HG03103 (cell line): ENCODE measurements at regions not wholly inside any gene's neighbourhood (a gene's known extent, or its start where the extent isn't known, plus 50 kb on each side); places are given as distances from the start of the nearest gene placed in this dataset.
"Not testable (repeated sequence)": the region's sequence is repeated elsewhere in the genome, so short reads cannot be mapped to it uniquely, and the experiment has no call there.

Experiments
- ATAC-seq: cut with Tn5 transposase; IDR thresholded peaks from one replicate; pipeline ENCODE4 v1.9.1; 2021; ENCODE audit warnings: low read depth; ENCODE audit not compliant: unreplicated experiment

- ATAC-seq: no peak
These were observed 186.1 kb downstream of the UNC5CL start for GRCh38 chr6:40852779-40853373.

- ATAC-seq: no peak
These were observed 189.5 kb downstream of the UNC5CL start for GRCh38 chr6:40849546-40849945.

- no peak for ATAC-seq
These were observed 190.0 kb downstream of the UNC5CL start for GRCh38 chr6:40848868-40849514.

- ATAC-seq: no peak
These were observed 191.0 kb downstream of the UNC5CL start for GRCh38 chr6:40848038-40848437.

- no peak for ATAC-seq
These were observed 193.5 kb downstream of the UNC5CL start for GRCh38 chr6:40845553-40845952.

GRCh38 chr6:40844246-40844645 is 194.8 kb downstream of the UNC5CL start:
- ATAC-seq: no peak

GRCh38 chr6:40841721-40842120 is 197.3 kb downstream of the UNC5CL start:
- no peak for ATAC-seq

GRCh38 chr6:40832691-40833090 is 206.3 kb downstream of the UNC5CL start:
- ATAC-seq: no peak

GRCh38 chr6:40831381-40831780 is 207.6 kb downstream of the UNC5CL start:
- ATAC-seq: no peak

GRCh38 chr6:40825102-40825501 is 213.9 kb downstream of the UNC5CL start:
- ATAC-seq: no peak

GRCh38 chr6:40823917-40824891 is 214.8 kb downstream of the UNC5CL start:
- ATAC-seq: not testable (repeated sequence)

GRCh38 chr6:40822619-40823018 is 216.4 kb downstream of the UNC5CL start:
- no peak for ATAC-seq

GRCh38 chr6:40819182-40819834 is 219.7 kb downstream of the UNC5CL start:
- ATAC-seq: no peak

GRCh38 chr6:40817369-40817768 is 221.7 kb downstream of the UNC5CL start:
- ATAC-seq: no peak

GRCh38 chr6:40816601-40817000 is 222.4 kb downstream of the UNC5CL start:
- no peak for ATAC-seq

- no peak for ATAC-seq
These were observed 223.3 kb downstream of the UNC5CL start for GRCh38 chr6:40815731-40816130.

- no peak for ATAC-seq
These were observed 223.0 kb upstream of the LRFN2 start for GRCh38 chr6:40810171-40810570.

- ATAC-seq: no peak
These were observed 222.5 kb upstream of the LRFN2 start for GRCh38 chr6:40809627-40810026.

GRCh38 chr6:40807484-40807883 is 220.3 kb upstream of the LRFN2 start:
- no peak for ATAC-seq

- ATAC-seq: no peak
These were observed 219.2 kb upstream of the LRFN2 start for GRCh38 chr6:40806256-40806864.
